GM08714 (cell line): ENCODE measurements at regions not wholly inside any gene's neighbourhood (a gene's known extent, or its start where the extent isn't known, plus 50 kb on each side); places are given as distances from the start of the nearest gene placed in this dataset.

Experiments
- H3K4me3 ChIP-seq: fragments of 200-500 bp; sonication (Bioruptor generic); 2 replicates; pipeline ENCODE4 v1.5.1; 2014; ENCODE audit warnings: mild to moderate bottlenecking, low read length, inconsistent platforms
- ZNF274 ChIP-seq: IDR thresholded peaks from 2 replicates; pipeline ENCODE4 v1.6.1; 2012; ENCODE audit warnings: mild to moderate bottlenecking, low read depth, low read length

- TF ChIP-seq ZNF274: no peak
- H3K4me3 ChIP-seq: peak overlapping the region; percentile 43; the same call in 1 of the 2 replicates
These were observed 351.6 kb upstream of the B3GALT2 start for GRCh38 chr1:193538003-193538354.

GRCh38 chr1:193537266-193538002 is 351.0 kb upstream of the B3GALT2 start:
- 0 out of 2 replicates have a peak overlapping the region, but pooled peaks have one; percentile 43 for H3K4me3 ChIP-seq

GRCh38 chr1:193533853-193534252 is 347.4 kb upstream of the B3GALT2 start:
- H3K4me3 ChIP-seq: no peak overlapping the region
- TF ChIP-seq ZNF274: no peak

More at GRCh38 chr1:193537266-193538002, 351.0 kb upstream of the B3GALT2 start:
- no peak for TF ChIP-seq ZNF274

- no peak for TF ChIP-seq ZNF274
These were observed 339.7 kb upstream of the B3GALT2 start for GRCh38 chr1:193525917-193526710.

GRCh38 chr1:193525411-193525810 is 339.0 kb upstream of the B3GALT2 start:
- TF ChIP-seq ZNF274: no peak
- H3K4me3 ChIP-seq: no peak overlapping the region

More at GRCh38 chr1:193525917-193526710, 339.7 kb upstream of the B3GALT2 start:
- H3K4me3 ChIP-seq: no peak overlapping the region

- TF ChIP-seq ZNF274: no peak
- no peak overlapping the region for H3K4me3 ChIP-seq
These were observed 338.2 kb upstream of the B3GALT2 start for GRCh38 chr1:193524616-193525015.

- no peak overlapping the region for H3K4me3 ChIP-seq
- TF ChIP-seq ZNF274: no peak
These were observed 337.6 kb upstream of the B3GALT2 start for GRCh38 chr1:193524021-193524420.

- TF ChIP-seq ZNF274: no peak
- no peak overlapping the region for H3K4me3 ChIP-seq
These were observed 334.1 kb upstream of the B3GALT2 start for GRCh38 chr1:193520472-193520871.

- TF ChIP-seq ZNF274: no peak
- H3K4me3 ChIP-seq: no peak overlapping the region
These were observed 333.5 kb upstream of the B3GALT2 start for GRCh38 chr1:193519922-193520321.

GRCh38 chr1:193516755-193517388 is 330.5 kb upstream of the B3GALT2 start:
- TF ChIP-seq ZNF274: no peak

GRCh38 chr1:193514397-193514796 is 328.0 kb upstream of the B3GALT2 start:
- TF ChIP-seq ZNF274: no peak
- H3K4me3 ChIP-seq: no peak overlapping the region

More at GRCh38 chr1:193516755-193517388, 330.5 kb upstream of the B3GALT2 start:
- no peak overlapping the region for H3K4me3 ChIP-seq

GRCh38 chr1:193513032-193513431 is 326.6 kb upstream of the B3GALT2 start:
- H3K4me3 ChIP-seq: no peak overlapping the region
- TF ChIP-seq ZNF274: no peak

- no peak for TF ChIP-seq ZNF274
- no peak overlapping the region for H3K4me3 ChIP-seq
These were observed 318.5 kb upstream of the B3GALT2 start for GRCh38 chr1:193504920-193505319.

- H3K4me3 ChIP-seq: no peak overlapping the region
- TF ChIP-seq ZNF274: no peak
These were observed 311.8 kb upstream of the B3GALT2 start for GRCh38 chr1:193498088-193498655.
